Eye (tissue), 1 donor: ENCODE measurements at regions not wholly inside any gene's neighbourhood (a gene's known extent, or its start where the extent isn't known, plus 50 kb on each side); places are given as distances from the start of the nearest gene placed in this dataset.
A peak's percentile ranks its signal among the peaks of the same experiment; 100 is the strongest.
"Not testable (repeated sequence)": the region's sequence is repeated elsewhere in the genome, so short reads cannot be mapped to it uniquely, and the experiment has no call there.

Experiments
- DNase-seq: peaks from one replicate; pipeline ENCODE4 v3.0.0-alpha.2; 2015

GRCh38 chr13:103884101-103884723 lies 818.0 kb upstream of the SLC10A2 start:
- DNase-seq, result peak; percentile 66

GRCh38 chr13:103883698-103884097 lies 817.5 kb upstream of the SLC10A2 start:
- DNase-seq, result no peak

GRCh38 chr13:103883164-103883563 lies 816.9 kb upstream of the SLC10A2 start:
- DNase-seq, result peak; percentile 93

GRCh38 chr13:103880146-103880545 lies 813.9 kb upstream of the SLC10A2 start:
- DNase-seq, result not testable (repeated sequence)

- DNase-seq, result no peak
Measured at GRCh38 chr13:103878891-103879605, 812.8 kb upstream of the SLC10A2 start.

- DNase-seq, result no peak
Measured at GRCh38 chr13:103876571-103876970, 810.4 kb upstream of the SLC10A2 start.

- no peak for DNase-seq
Measured at GRCh38 chr13:103873725-103874124, 807.5 kb upstream of the SLC10A2 start.

- DNase-seq, result no peak
Measured at GRCh38 chr13:103866048-103866447, 799.8 kb upstream of the SLC10A2 start.

- no peak for DNase-seq
Measured at GRCh38 chr13:103862525-103862924, 796.3 kb upstream of the SLC10A2 start.

GRCh38 chr13:103859952-103860351 lies 793.7 kb upstream of the SLC10A2 start:
- DNase-seq, result no peak

GRCh38 chr13:103852036-103852435 lies 785.8 kb upstream of the SLC10A2 start:
- peak; percentile 28 for DNase-seq

GRCh38 chr13:103844471-103844870 lies 778.3 kb upstream of the SLC10A2 start:
- DNase-seq, result no peak

GRCh38 chr13:103839460-103839859 lies 773.2 kb upstream of the SLC10A2 start:
- peak; percentile 53 for DNase-seq

GRCh38 chr13:103835052-103835451 lies 768.8 kb upstream of the SLC10A2 start:
- DNase-seq, result no peak

- DNase-seq, result no peak
Measured at GRCh38 chr13:103833294-103833852, 767.2 kb upstream of the SLC10A2 start.

- no peak for DNase-seq
Measured at GRCh38 chr13:103815619-103816018, 749.4 kb upstream of the SLC10A2 start.

- DNase-seq, result peak; percentile 32
Measured at GRCh38 chr13:103812971-103813370, 746.8 kb upstream of the SLC10A2 start.

GRCh38 chr13:103812558-103812957 lies 746.3 kb upstream of the SLC10A2 start:
- DNase-seq, result no peak

- no peak for DNase-seq
Measured at GRCh38 chr13:103810026-103810425, 743.8 kb upstream of the SLC10A2 start.

GRCh38 chr13:103805771-103806170 lies 739.6 kb upstream of the SLC10A2 start:
- no peak for DNase-seq

GRCh38 chr13:103803349-103803748 lies 737.1 kb upstream of the SLC10A2 start:
- peak; percentile 89 for DNase-seq

- no peak for DNase-seq
Measured at GRCh38 chr13:103799028-103799427, 732.8 kb upstream of the SLC10A2 start.

- DNase-seq, result no peak
Measured at GRCh38 chr13:103795892-103796478, 729.8 kb upstream of the SLC10A2 start.

GRCh38 chr13:103794526-103794925 lies 728.3 kb upstream of the SLC10A2 start:
- DNase-seq, result no peak
